ENCODE measurements at regions not wholly inside any gene's neighbourhood (a gene's known extent, or its start where the extent isn't known, plus 50 kb on each side); places are given as distances from the start of the nearest gene placed in this dataset.

DNA sequence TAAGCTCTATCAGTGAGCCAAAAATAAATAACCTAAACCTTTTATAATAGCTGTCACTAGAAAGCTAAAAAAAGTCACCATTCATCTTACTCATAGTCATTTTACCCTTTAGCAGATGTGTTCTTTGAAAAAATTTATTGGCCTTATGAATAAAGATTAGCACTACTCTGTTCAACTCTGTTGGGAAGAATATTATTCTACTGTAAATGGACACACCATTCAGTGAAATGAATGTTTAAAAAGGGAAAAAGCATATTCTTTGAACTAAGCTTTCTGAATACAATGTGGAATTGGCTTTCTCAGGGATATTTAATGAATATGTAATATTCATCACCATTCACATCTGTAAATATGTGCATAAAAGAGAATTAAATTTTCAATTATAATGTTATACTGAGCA, 422.0 kb downstream of the CBLN2 start:
- H3K4me1 Mint-ChIP-seq = no peaks in the 10 kb centered on the region
- TF ChIP-seq EZH2phosphoT487 (IDR thresholded peaks at IDR 0.05) = no peak
- TF ChIP-seq, protein P1, sequence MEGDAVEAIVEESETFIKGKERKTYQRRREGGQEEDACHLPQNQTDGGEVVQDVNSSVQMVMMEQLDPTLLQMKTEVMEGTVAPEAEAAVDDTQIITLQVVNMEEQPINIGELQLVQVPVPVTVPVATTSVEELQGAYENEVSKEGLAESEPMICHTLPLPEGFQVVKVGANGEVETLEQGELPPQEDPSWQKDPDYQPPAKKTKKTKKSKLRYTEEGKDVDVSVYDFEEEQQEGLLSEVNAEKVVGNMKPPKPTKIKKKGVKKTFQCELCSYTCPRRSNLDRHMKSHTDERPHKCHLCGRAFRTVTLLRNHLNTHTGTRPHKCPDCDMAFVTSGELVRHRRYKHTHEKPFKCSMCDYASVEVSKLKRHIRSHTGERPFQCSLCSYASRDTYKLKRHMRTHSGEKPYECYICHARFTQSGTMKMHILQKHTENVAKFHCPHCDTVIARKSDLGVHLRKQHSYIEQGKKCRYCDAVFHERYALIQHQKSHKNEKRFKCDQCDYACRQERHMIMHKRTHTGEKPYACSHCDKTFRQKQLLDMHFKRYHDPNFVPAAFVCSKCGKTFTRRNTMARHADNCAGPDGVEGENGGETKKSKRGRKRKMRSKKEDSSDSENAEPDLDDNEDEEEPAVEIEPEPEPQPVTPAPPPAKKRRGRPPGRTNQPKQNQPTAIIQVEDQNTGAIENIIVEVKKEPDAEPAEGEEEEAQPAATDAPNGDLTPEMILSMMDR (IDR thresholded peaks at IDR 0.05) = no peak

DNA sequence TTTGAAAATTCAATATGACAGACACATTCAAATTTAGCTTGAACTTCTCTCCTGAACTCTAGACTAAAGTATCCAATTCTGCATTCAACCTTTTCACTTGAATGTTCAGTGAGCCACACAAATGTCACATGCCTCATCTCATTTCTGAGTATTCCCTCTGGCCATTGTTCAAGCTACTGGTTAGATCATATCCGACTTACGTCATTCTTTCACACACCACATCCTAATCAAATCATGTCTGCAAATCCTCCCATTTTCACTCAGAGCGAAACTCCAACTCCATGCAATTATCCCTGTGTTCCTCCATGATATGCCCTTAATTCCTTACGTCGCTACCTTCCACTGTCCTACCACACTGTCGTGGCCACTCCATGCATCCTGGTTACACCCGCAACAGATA, 425.1 kb downstream of the CBLN2 start:
- Mint-ChIP-seq H3K27ac (no peak overlapping the region), H3K27me3 (ENCODE audit: insufficient read depth, low read depth) (no peaks in the 10 kb centered on the region), H3K36me3 (no peaks in the 10 kb centered on the region), H3K4me1 (no peaks in the 10 kb centered on the region), H3K9me3 (no peaks in the 10 kb centered on the region), H3K4me3 (no peak overlapping the region)
- TF ChIP-seq EZH2phosphoT487 (IDR thresholded peaks at IDR 0.05) (no peak), EZH2 (IDR thresholded peaks at IDR 0.05) (no peak)
- TF ChIP-seq, protein P1 (IDR thresholded peaks at IDR 0.05) = no peak
- H4K20me1 ChIP-seq (ENCODE audit: low read depth) = no peaks in the 10 kb centered on the region
- no peaks in the 10 kb centered on the region for H3K27me3 ChIP-seq
- no peaks in the 10 kb centered on the region for H3K79me2 ChIP-seq (ENCODE audit: low read depth)
- H3K4me3 ChIP-seq = no peak overlapping the region
- no peaks in the 10 kb centered on the region for H3F3A ChIP-seq (ENCODE audit: low read depth)
- no peak for DNase-seq (ENCODE audit: low spot score)
- H2AFZ ChIP-seq (replicated peaks) = no peak overlapping the region
- H3K36me3 ChIP-seq = no peaks in the 10 kb centered on the region
- H3K4me1 ChIP-seq = no peaks in the 10 kb centered on the region
- no peak overlapping the region for H3K27ac ChIP-seq
- no peak overlapping the region for H3K4me2 ChIP-seq
- no peak overlapping the region for H3K9ac ChIP-seq
- no peaks in the 10 kb centered on the region for H3K9me3 ChIP-seq (ENCODE audit: low read depth)

More for the DNA sequence above, 422.0 kb downstream of the CBLN2 start:
- no peaks in the 10 kb centered on the region for H3F3A ChIP-seq (ENCODE audit: low read depth)
- no peak overlapping the region for H3K9ac ChIP-seq
- DNase-seq (ENCODE audit: low spot score) = no peak
- Mint-ChIP-seq H3K4me3 (no peak overlapping the region), H3K27ac (no peak overlapping the region), H3K36me3 (no peaks in the 10 kb centered on the region), H3K27me3 (ENCODE audit: insufficient read depth, low read depth) (no peaks in the 10 kb centered on the region), H3K9me3 (no peaks in the 10 kb centered on the region)
- H3K9me3 ChIP-seq (ENCODE audit: low read depth) = no peaks in the 10 kb centered on the region
- H3K27ac ChIP-seq = no peak overlapping the region
- no peaks in the 10 kb centered on the region for H4K20me1 ChIP-seq (ENCODE audit: low read depth)
- no peak overlapping the region for H2AFZ ChIP-seq (replicated peaks)
- no peak overlapping the region for H3K4me3 ChIP-seq
- H3K27me3 ChIP-seq = no peaks in the 10 kb centered on the region
- no peak overlapping the region for H3K4me2 ChIP-seq
- H3K79me2 ChIP-seq (ENCODE audit: low read depth) = no peaks in the 10 kb centered on the region
- H3K4me1 ChIP-seq = no peaks in the 10 kb centered on the region
- no peaks in the 10 kb centered on the region for H3K36me3 ChIP-seq

DNA sequence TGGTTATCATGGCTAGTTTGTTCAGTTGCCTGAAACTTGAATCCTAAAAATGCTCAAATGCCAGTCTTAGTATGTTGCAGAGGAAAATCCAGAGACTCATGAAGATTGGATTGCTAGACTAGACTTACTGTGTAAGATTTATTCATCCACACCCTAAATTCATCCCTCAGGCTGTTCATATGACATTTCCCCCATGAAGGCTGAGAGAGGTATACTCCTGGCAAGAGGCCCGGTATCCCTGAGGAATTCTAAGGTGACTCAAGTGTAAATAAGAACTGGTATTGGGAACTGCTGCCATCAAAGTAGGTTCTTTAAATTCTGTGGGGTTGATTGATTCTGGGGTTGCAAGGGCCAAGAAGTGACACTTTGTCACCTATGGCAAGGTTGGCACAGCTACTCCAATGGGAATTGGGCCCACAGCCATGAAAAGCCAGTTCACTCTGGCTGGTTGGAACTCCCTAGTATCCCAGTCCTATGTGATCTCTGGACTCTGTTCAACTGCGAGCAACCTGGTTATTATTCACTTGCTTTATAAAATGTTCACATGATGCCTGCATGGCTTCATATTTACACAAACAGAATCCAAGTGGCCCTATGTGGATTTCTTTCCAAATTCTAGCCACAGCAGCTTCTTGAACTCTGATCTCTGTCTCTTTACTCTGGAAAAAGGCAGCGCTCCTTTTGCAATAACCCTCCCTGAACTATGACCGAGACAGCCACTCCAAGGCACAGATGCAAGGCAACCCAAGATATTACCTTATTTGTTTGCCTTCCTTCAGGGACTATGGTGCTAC, 429.1 kb downstream of the CBLN2 start:
- Mint-ChIP-seq H3K27ac (no peak overlapping the region), H3K9me3 (no peaks in the 10 kb centered on the region), H3K36me3 (no peaks in the 10 kb centered on the region), H3K27me3 (ENCODE audit: insufficient read depth, low read depth) (no peaks in the 10 kb centered on the region), H3K4me3 (no peak overlapping the region), H3K4me1 (no peaks in the 10 kb centered on the region)
- H3K79me2 ChIP-seq (ENCODE audit: low read depth) = no peaks in the 10 kb centered on the region
- no peak for TF ChIP-seq EZH2 (IDR thresholded peaks at IDR 0.05)
- no peaks in the 10 kb centered on the region for H3K9me3 ChIP-seq (ENCODE audit: low read depth)
- no peaks in the 10 kb centered on the region for H3K36me3 ChIP-seq
- H3K4me2 ChIP-seq = no peak overlapping the region
- no peaks in the 10 kb centered on the region for H3K4me1 ChIP-seq
- H2AFZ ChIP-seq (replicated peaks) = no peak overlapping the region
- H4K20me1 ChIP-seq (ENCODE audit: low read depth) = no peaks in the 10 kb centered on the region
- H3K27me3 ChIP-seq = no peaks in the 10 kb centered on the region
- no peak overlapping the region for H3K27ac ChIP-seq
- no peak overlapping the region for H3K4me3 ChIP-seq
- H3F3A ChIP-seq (ENCODE audit: low read depth) = no peaks in the 10 kb centered on the region
- no peak for DNase-seq (ENCODE audit: low spot score)
- H3K9ac ChIP-seq = no peak overlapping the region

DNA sequence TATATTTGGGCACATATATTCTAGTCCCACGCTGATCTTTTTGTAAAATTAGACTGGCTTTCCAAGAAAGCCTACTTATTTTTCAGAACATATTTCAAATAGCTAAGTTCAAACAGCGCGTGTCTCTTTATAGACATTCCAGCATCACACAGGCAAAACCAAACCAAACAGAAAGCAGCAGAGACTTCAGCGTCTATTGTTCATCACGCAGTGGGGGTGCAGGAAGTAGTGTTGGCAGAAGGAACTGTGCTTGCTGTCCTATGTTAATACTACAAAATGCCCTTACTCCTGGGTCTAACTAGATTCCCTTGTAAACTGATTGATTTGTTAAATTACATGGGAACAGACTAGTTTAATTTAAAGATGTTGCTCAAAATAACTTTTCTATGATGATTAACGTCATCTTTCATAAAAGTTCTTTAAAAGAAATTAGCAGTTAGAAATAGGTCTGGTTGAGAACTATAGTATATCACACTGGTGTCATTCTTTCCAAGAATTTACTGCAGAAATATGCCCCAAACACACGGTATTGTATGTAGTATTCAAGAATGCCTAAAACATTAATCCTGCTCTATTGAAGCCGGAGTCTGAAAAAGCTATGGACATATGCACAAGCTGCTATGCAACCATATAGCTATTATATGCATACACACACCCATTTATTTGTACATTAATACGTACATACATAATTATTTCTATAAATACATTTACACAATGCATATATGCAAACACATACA, 436.3 kb downstream of the CBLN2 start:
- no peaks in the 10 kb centered on the region for H3K36me3 ChIP-seq
- H3K79me2 ChIP-seq (ENCODE audit: low read depth) = no peaks in the 10 kb centered on the region
- peak overlapping the region; percentile 25 for H3K4me2 ChIP-seq
- no peaks in the 10 kb centered on the region for H3K27me3 ChIP-seq
- no peaks in the 10 kb centered on the region for H3K9me3 Mint-ChIP-seq
- H3K9me3 ChIP-seq (ENCODE audit: low read depth) = no peaks in the 10 kb centered on the region
- H3K4me3 ChIP-seq = no peak overlapping the region
- H3K4me3 Mint-ChIP-seq = no peak overlapping the region
- H2AFZ ChIP-seq (replicated peaks) = no peak overlapping the region
- peak overlapping the region; percentile 9 for H3K27ac Mint-ChIP-seq
- no peaks in the 10 kb centered on the region for H3F3A ChIP-seq (ENCODE audit: low read depth)
- TF ChIP-seq EZH2phosphoT487 (IDR thresholded peaks at IDR 0.05) = no peak
- TF ChIP-seq EZH2 (IDR thresholded peaks at IDR 0.05) = no peak
- TF ChIP-seq, protein P1 (IDR thresholded peaks at IDR 0.05) = no peak
- peaks cover 15% of the 10 kb centered on the region for H3K4me1 Mint-ChIP-seq
- H4K20me1 ChIP-seq (ENCODE audit: low read depth) = no peaks in the 10 kb centered on the region
- no peaks in the 10 kb centered on the region for H3K36me3 Mint-ChIP-seq
- no peaks in the 10 kb centered on the region for H3K27me3 Mint-ChIP-seq (ENCODE audit: insufficient read depth, low read depth)
- DNase-seq (ENCODE audit: low spot score) = peak; percentile 84
- H3K27ac ChIP-seq = no peak overlapping the region
- no peak overlapping the region for H3K9ac ChIP-seq
- H3K4me1 ChIP-seq = peaks cover 9% of the 10 kb centered on the region
